ENCODE measurements at regions not wholly inside any gene's neighbourhood (a gene's known extent, or its start where the extent isn't known, plus 50 kb on each side); places are given as distances from the start of the nearest gene placed in this dataset.

GRCh38 chr5:144820278-144820677, 649.6 kb downstream of the KCTD16 start:
- no peak for DNase-seq (ENCODE audit: low spot score)
- TF ChIP-seq, protein P1, sequence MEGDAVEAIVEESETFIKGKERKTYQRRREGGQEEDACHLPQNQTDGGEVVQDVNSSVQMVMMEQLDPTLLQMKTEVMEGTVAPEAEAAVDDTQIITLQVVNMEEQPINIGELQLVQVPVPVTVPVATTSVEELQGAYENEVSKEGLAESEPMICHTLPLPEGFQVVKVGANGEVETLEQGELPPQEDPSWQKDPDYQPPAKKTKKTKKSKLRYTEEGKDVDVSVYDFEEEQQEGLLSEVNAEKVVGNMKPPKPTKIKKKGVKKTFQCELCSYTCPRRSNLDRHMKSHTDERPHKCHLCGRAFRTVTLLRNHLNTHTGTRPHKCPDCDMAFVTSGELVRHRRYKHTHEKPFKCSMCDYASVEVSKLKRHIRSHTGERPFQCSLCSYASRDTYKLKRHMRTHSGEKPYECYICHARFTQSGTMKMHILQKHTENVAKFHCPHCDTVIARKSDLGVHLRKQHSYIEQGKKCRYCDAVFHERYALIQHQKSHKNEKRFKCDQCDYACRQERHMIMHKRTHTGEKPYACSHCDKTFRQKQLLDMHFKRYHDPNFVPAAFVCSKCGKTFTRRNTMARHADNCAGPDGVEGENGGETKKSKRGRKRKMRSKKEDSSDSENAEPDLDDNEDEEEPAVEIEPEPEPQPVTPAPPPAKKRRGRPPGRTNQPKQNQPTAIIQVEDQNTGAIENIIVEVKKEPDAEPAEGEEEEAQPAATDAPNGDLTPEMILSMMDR (IDR thresholded peaks at IDR 0.05; ENCODE audit: extremely low read depth, missing control alignments) = no peak

DNA sequence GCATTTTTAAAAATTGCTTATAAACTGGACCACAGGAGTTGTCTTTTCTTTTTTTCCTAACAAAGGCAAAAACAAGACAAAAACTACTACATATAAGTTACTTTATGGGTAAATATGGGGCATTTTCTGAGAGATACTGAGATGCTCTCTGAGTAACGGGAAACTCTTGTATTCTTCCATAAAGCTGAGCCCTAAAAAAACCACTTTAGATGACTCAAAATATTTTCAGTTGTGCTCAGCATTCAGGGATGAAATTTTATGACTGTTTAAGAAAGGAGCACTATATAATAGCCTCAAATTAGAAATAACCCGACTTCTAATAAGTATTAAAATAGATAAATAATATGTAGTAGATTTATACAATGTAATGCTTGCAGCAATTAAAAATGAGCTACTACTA, 644.5 kb downstream of the KCTD16 start:
- DNase-seq (ENCODE audit: low spot score) = no peak
- TF ChIP-seq, protein P1 (IDR thresholded peaks at IDR 0.05; ENCODE audit: extremely low read depth, missing control alignments) = no peak

GRCh38 chr5:144812763-144813162, 642.1 kb downstream of the KCTD16 start:
- TF ChIP-seq, protein P1 (IDR thresholded peaks at IDR 0.05; ENCODE audit: extremely low read depth, missing control alignments) = no peak
- no peak for DNase-seq (ENCODE audit: low spot score)

GRCh38 chr5:144800169-144800568, 629.5 kb downstream of the KCTD16 start:
- no peak for DNase-seq (ENCODE audit: low spot score)

GRCh38 chr5:144798595-144798994, 627.9 kb downstream of the KCTD16 start:
- TF ChIP-seq, protein P1 (IDR thresholded peaks at IDR 0.05; ENCODE audit: extremely low read depth, missing control alignments) = no peak
- DNase-seq (ENCODE audit: low spot score) = no peak

More at GRCh38 chr5:144800169-144800568, 629.5 kb downstream of the KCTD16 start:
- TF ChIP-seq, protein P1 (IDR thresholded peaks at IDR 0.05; ENCODE audit: extremely low read depth, missing control alignments) = no peak

DNA sequence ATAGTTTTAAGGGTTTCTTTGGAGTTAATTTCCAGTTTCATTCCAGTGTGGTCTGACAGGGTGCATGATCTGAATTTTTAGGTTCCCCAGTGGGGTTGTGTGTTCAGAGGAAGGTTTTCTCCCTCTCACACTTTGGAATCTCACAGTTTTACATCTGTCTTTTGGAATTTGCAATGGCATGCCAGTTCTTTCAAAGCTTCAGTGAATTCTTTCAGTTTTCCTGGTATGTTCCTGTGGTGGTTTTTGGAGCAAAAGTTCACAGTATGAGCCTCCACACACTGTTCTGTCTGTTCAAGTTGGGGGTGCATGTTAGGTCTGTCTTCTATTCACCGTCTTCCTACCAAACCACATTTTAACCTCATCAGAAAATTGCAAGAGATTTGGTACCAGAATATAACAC, 624.2 kb downstream of the KCTD16 start:
- no peak for DNase-seq (ENCODE audit: low spot score)
- TF ChIP-seq, protein P1 (IDR thresholded peaks at IDR 0.05; ENCODE audit: extremely low read depth, missing control alignments) = no peak

GRCh38 chr5:144788556-144788955, 617.9 kb downstream of the KCTD16 start:
- TF ChIP-seq, protein P1 (IDR thresholded peaks at IDR 0.05; ENCODE audit: extremely low read depth, missing control alignments) = no peak

More at GRCh38 chr5:144788556-144788955, 617.9 kb downstream of the KCTD16 start:
- no peak for DNase-seq (ENCODE audit: low spot score)
